ENCODE measurements at regions not wholly inside any gene's neighbourhood (a gene's known extent, or its start where the extent isn't known, plus 50 kb on each side); places are given as distances from the start of the nearest gene placed in this dataset.

GRCh38 chr2:118791483-118791882 is 56.0 kb downstream of the EN1 start:
- no peak for FAIRE-seq
- TF ChIP-seq RFX5 (IDR thresholded peaks at IDR 0.05) (no peak), ZC3H11A (IDR thresholded peaks at IDR 0.05) (no peak)
- Histone ChIP-seq H3K27ac (no peak overlapping the region), H3K4me2 (no peak overlapping the region), H3K4me1 (no peaks in the 10 kb centered on the region), H3K9me3 (no peaks in the 10 kb centered on the region), H3K4me3 (no peak overlapping the region)
- POLR2A ChIA-PET, result no interaction called here
- ATAC-seq, result no peak
- CTCF ChIA-PET, result no interaction called here
- no peak for DNase-seq (ENCODE audit: low read depth in 1 of 2, low spot score in 1 of 2)

GRCh38 chr2:118786746-118787145 is 60.7 kb downstream of the EN1 start:
- no peak for TF ChIP-seq RARB (CRISPR knock-in tag; IDR thresholded peaks at IDR 0.05)
- TF ChIP-seq POLR2A (IDR thresholded peaks at IDR 0.05; ENCODE audit: low read length), result no peak
- TF ChIP-seq HDAC2 (IDR thresholded peaks at IDR 0.05), result no peak
- no peak for TF ChIP-seq HEYL (CRISPR knock-in tag; IDR thresholded peaks at IDR 0.05)
- no peak for TF ChIP-seq CBX8 (IDR thresholded peaks at IDR 0.05)
- no peak for TF ChIP-seq GATA3 (IDR thresholded peaks at IDR 0.05; ENCODE audit: borderline replicate concordance)
- ATAC-seq, result no peak

GRCh38 chr2:118784860-118785259 is 62.6 kb downstream of the EN1 start:
- Histone ChIP-seq H3K9me3 (no peaks in the 10 kb centered on the region), H3K4me3 (no peak overlapping the region), H3K27ac (no peak overlapping the region), H3K4me2 (no peak overlapping the region), H3K4me1 (no peaks in the 10 kb centered on the region)
- no peak for DNase-seq (ENCODE audit: low read depth in 1 of 2, low spot score in 1 of 2)
- WGBS (ENCODE audit: missing lambda C conversion rate), result 25% methylated on average over 6 of the region's 6 CpGs
- ChIA-PET POLR2A (no interaction called here), CTCF (no interaction called here)
- no peak for FAIRE-seq
- no peak for ATAC-seq
- no peak for TF ChIP-seq E2F6 (IDR thresholded peaks at IDR 0.05; ENCODE audit: borderline replicate concordance, low read depth)
- no peak for TF ChIP-seq RAD21 (conservative IDR thresholded peaks at IDR 0.05 in 1 of 2, IDR thresholded peaks at IDR 0.05 in 1 of 2)
- TF ChIP-seq HEYL (CRISPR knock-in tag; IDR thresholded peaks at IDR 0.05), result no peak
- TF ChIP-seq HDAC2 (IDR thresholded peaks at IDR 0.05), result no peak
- no peak for TF ChIP-seq NPAS2 (CRISPR knock-in tag; IDR thresholded peaks at IDR 0.05; ENCODE audit: borderline replicate concordance)
- TF ChIP-seq TFCP2L1 (CRISPR knock-in tag; IDR thresholded peaks at IDR 0.05), result no peak

More at GRCh38 chr2:118786746-118787145, 60.7 kb downstream of the EN1 start:
- Histone ChIP-seq H3K4me3 (no peak overlapping the region), H3K9me3 (no peaks in the 10 kb centered on the region), H3K4me1 (no peaks in the 10 kb centered on the region), H3K27ac (no peak overlapping the region), H3K4me2 (no peak overlapping the region)
- FAIRE-seq (no peak), DNase-seq (ENCODE audit: low read depth in 1 of 2, low spot score in 1 of 2) (no peak)
- WGBS (ENCODE audit: missing lambda C conversion rate), result 20% methylated on average over 7 of the region's 7 CpGs
- ChIA-PET CTCF (interaction anchor here (1.0 kb wide), 1 partner anchor 78 kb away, joined by 3 read pairs; no protein-coding TSS in a partner anchor), POLR2A (no interaction called here)

GRCh38 chr2:118779362-118779761 is 68.1 kb downstream of the EN1 start:
- TF ChIP-seq ZC3H11A (IDR thresholded peaks at IDR 0.05), result no peak
- TF ChIP-seq MAZ (IDR thresholded peaks at IDR 0.05; ENCODE audit: borderline replicate concordance, low read depth, low read length), result no peak
- TF ChIP-seq ELK1 (IDR thresholded peaks at IDR 0.05; ENCODE audit: low read depth, low read length), result no peak
- no peak for TF ChIP-seq RNF2 (IDR thresholded peaks at IDR 0.05; ENCODE audit: borderline replicate concordance, low read depth)
- no peak for TF ChIP-seq POLR2A (IDR thresholded peaks at IDR 0.05; ENCODE audit: low read length)
- H3K4me1 ChIP-seq, result no peaks in the 10 kb centered on the region
- DNase-seq (ENCODE audit: low read depth in 1 of 2, low spot score in 1 of 2) (no peak), ATAC-seq (no peak), FAIRE-seq (no peak)
- no peak overlapping the region for H3K4me2 ChIP-seq
- 0% methylated on average over 1 of the region's 1 CpG for WGBS (ENCODE audit: missing lambda C conversion rate)
- no peak overlapping the region for H3K27ac ChIP-seq
- ChIA-PET CTCF (interaction anchor here (0.7 kb wide), 1 partner anchor 118 kb away, joined by 3 read pairs; no protein-coding TSS in a partner anchor), POLR2A (no interaction called here)
- no peaks in the 10 kb centered on the region for H3K9me3 ChIP-seq
- H3K4me3 ChIP-seq, result no peak overlapping the region

- no peaks in the 10 kb centered on the region for H3K9me3 ChIP-seq
- H3K4me1 ChIP-seq, result no peaks in the 10 kb centered on the region
- DNase-seq (ENCODE audit: low read depth in 1 of 2, low spot score in 1 of 2), result peak; percentile 16 to 35
- ATAC-seq, result peak; percentile 95 to 98
- CTCF ChIA-PET, result no interaction called here
- WGBS (ENCODE audit: missing lambda C conversion rate), result 2% methylated on average over 26 of the region's 45 CpGs
- H3K4me3 ChIP-seq, result peak overlapping the region; percentile 53
- POLR2A ChIA-PET, result no interaction called here
- FAIRE-seq, result no peak
- H3K27ac ChIP-seq, result peak overlapping the region in 1 of 2 experiments; percentile 65; a peak in 3 of 6 replicates
- H3K4me2 ChIP-seq, result peak overlapping the region; percentile 93
- TF ChIP-seq SMC3 (IDR thresholded peaks at IDR 0.05) (no peak), HMGXB4 (CRISPR knock-in tag; IDR thresholded peaks at IDR 0.05; ENCODE audit: borderline replicate concordance) (no peak), MAX (IDR thresholded peaks at IDR 0.05) (peak; percentile 9; the same call in 1 of the 2 replicates), ZC3H11A (IDR thresholded peaks at IDR 0.05) (no peak)
These were observed 72.9 kb downstream of the EN1 start for GRCh38 chr2:118774458-118775133.
